ENCODE measurements at regions not wholly inside any gene's neighbourhood (a gene's known extent, or its start where the extent isn't known, plus 50 kb on each side); places are given as distances from the start of the nearest gene placed in this dataset.

GRCh38 chr5:89973516-89973915 lies 436.0 kb downstream of the CETN3 start:
- Mint-ChIP-seq H3K4me3 (no peak overlapping the region), H3K27ac (no peak overlapping the region), H3K9me3 (no peaks in the 10 kb centered on the region), H3K4me1 (ENCODE audit: low read depth) (no peaks in the 10 kb centered on the region), H3K36me3 (no peaks in the 10 kb centered on the region), H3K27me3 (no peaks in the 10 kb centered on the region)
- no peak for DNase-seq
- ChIA-PET CTCF (no interaction called here), POLR2A (no interaction called here)
- intact Hi-C loops (cut with micrococcal nuclease): no loop called here

- H3K4me1 Mint-ChIP-seq (ENCODE audit: low read depth): no peaks in the 10 kb centered on the region
- no peaks in the 10 kb centered on the region for H3K27me3 Mint-ChIP-seq
- H3K9me3 Mint-ChIP-seq: no peaks in the 10 kb centered on the region
- POLR2A ChIA-PET: no interaction called here
- no peak overlapping the region for H3K27ac Mint-ChIP-seq
- intact Hi-C loops (cut with micrococcal nuclease): no loop called here
- no peaks in the 10 kb centered on the region for H3K36me3 Mint-ChIP-seq
- H3K4me3 Mint-ChIP-seq: no peak overlapping the region
- CTCF ChIA-PET: no interaction called here
- no peak for DNase-seq
Measured at GRCh38 chr5:89972901-89973300, 436.7 kb downstream of the CETN3 start.

DNA sequence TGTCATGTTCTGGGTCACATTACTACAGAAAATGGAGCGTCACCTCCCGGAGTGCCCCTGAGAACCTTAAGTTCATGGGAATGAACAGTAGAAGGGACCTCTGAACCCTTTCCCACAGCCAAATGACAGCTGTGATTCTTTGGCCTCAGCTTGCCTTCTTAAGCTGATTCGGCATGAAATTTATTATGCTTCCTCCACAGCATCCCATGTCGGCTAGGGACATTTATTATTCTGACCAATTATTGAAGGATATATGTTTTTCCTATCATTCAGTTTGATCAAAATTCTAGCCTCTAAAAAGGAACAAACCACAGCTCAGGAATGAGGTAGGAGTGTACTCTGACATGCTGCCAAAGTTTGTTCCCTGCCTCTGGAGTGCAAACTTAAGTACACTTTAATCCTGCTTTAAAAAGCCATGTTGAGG lies 440.6 kb downstream of the CETN3 start:
- no peaks in the 10 kb centered on the region for H3K36me3 Mint-ChIP-seq
- no peak overlapping the region for H3K4me3 Mint-ChIP-seq
- ChIA-PET POLR2A (no interaction called here), CTCF (no interaction called here)
- H3K9me3 Mint-ChIP-seq: no peaks in the 10 kb centered on the region
- no peak for DNase-seq
- no peaks in the 10 kb centered on the region for H3K4me1 Mint-ChIP-seq (ENCODE audit: low read depth)
- no peak overlapping the region for H3K27ac Mint-ChIP-seq
- no peaks in the 10 kb centered on the region for H3K27me3 Mint-ChIP-seq
- intact Hi-C loops (cut with micrococcal nuclease): no loop called here

GRCh38 chr5:89967771-89968444 lies 441.6 kb downstream of the CETN3 start:
- Mint-ChIP-seq H3K9me3 (no peaks in the 10 kb centered on the region), H3K27ac (no peak overlapping the region), H3K36me3 (no peaks in the 10 kb centered on the region), H3K4me1 (ENCODE audit: low read depth) (no peaks in the 10 kb centered on the region), H3K4me3 (no peak overlapping the region), H3K27me3 (no peaks in the 10 kb centered on the region)
- ChIA-PET POLR2A (no interaction called here), CTCF (no interaction called here)
- DNase-seq: no peak
- intact Hi-C loops (cut with micrococcal nuclease): no loop called here

- H3K27me3 Mint-ChIP-seq: no peaks in the 10 kb centered on the region
- H3K4me1 Mint-ChIP-seq (ENCODE audit: low read depth): no peaks in the 10 kb centered on the region
- H3K36me3 Mint-ChIP-seq: no peaks in the 10 kb centered on the region
- H3K9me3 Mint-ChIP-seq: no peaks in the 10 kb centered on the region
- CTCF ChIA-PET: no interaction called here
- H3K4me3 Mint-ChIP-seq: no peak overlapping the region
- POLR2A ChIA-PET: no interaction called here
- no peak overlapping the region for H3K27ac Mint-ChIP-seq
- intact Hi-C loops (cut with micrococcal nuclease): no loop called here
- DNase-seq: no peak
Measured at GRCh38 chr5:89956838-89957237, 452.7 kb downstream of the CETN3 start.

GRCh38 chr5:89954916-89955315 lies 454.6 kb downstream of the CETN3 start:
- Mint-ChIP-seq H3K27me3 (no peaks in the 10 kb centered on the region), H3K4me1 (ENCODE audit: low read depth) (no peaks in the 10 kb centered on the region), H3K4me3 (no peak overlapping the region), H3K36me3 (no peaks in the 10 kb centered on the region), H3K27ac (no peak overlapping the region), H3K9me3 (no peaks in the 10 kb centered on the region)
- no peak for DNase-seq
- ChIA-PET POLR2A (no interaction called here), CTCF (no interaction called here)
- intact Hi-C loops (cut with micrococcal nuclease): no loop called here

GRCh38 chr5:89951876-89952275 lies 457.7 kb downstream of the CETN3 start:
- Mint-ChIP-seq H3K27ac (no peak overlapping the region), H3K4me1 (ENCODE audit: low read depth) (no peaks in the 10 kb centered on the region), H3K36me3 (no peaks in the 10 kb centered on the region), H3K4me3 (no peak overlapping the region), H3K27me3 (no peaks in the 10 kb centered on the region), H3K9me3 (peaks cover 2% of the 10 kb centered on the region)
- intact Hi-C loops (cut with micrococcal nuclease): no loop called here
- ChIA-PET POLR2A (no interaction called here), CTCF (no interaction called here)
- DNase-seq: no peak

GRCh38 chr5:89950234-89950633 lies 459.3 kb downstream of the CETN3 start:
- Mint-ChIP-seq H3K27ac (no peak overlapping the region), H3K27me3 (no peaks in the 10 kb centered on the region), H3K36me3 (no peaks in the 10 kb centered on the region), H3K9me3 (peaks cover 2% of the 10 kb centered on the region), H3K4me1 (ENCODE audit: low read depth) (no peaks in the 10 kb centered on the region), H3K4me3 (no peak overlapping the region)
- ChIA-PET POLR2A (no interaction called here), CTCF (no interaction called here)
- intact Hi-C loops (cut with micrococcal nuclease): no loop called here
- no peak for DNase-seq

DNA sequence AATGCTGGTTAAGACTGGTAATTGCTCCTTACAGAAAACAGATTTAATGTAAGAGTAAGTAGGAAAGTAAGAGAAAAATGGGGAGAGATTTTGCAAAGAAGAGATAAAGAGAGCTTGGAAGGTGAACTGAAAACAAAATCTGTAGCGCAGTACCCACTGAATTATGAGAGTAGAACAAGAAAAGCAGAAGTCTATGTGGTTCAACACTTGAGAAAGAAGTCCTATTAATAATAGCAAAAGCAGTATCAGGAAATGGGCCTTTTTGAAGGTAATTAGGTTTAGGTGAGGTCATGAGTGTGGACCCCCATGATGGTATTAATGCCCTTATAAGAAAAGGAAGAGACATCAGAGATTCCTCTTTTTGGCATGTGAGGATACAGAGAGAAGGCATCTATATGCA lies 460.6 kb downstream of the CETN3 start:
- intact Hi-C loops (cut with micrococcal nuclease): no loop called here

DNA sequence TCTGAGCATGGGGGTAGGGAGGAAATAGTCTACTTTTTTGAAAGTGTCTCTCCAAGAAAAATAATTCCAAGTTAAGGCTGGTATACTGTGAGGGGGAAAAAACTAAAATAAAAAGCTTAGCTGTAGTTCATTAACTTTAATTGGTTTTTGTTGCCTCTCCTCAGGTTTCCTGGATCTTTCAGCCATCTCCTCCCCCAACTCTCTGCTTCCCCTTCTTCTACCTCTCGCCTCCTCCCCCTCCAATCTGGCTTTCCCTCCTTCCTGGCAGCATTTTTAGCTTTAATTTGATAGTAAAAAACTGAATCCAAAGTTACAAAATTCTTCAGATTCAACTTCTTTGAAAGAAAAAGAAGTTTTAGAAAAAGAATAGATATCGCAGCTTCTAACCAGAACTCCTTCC lies 462.6 kb downstream of the CETN3 start:
- POLR2A ChIA-PET: no interaction called here
- no peak overlapping the region for H3K27ac Mint-ChIP-seq
- no peaks in the 10 kb centered on the region for H3K36me3 Mint-ChIP-seq
- no peak for DNase-seq
- no peaks in the 10 kb centered on the region for H3K4me1 Mint-ChIP-seq (ENCODE audit: low read depth)
- H3K27me3 Mint-ChIP-seq: no peaks in the 10 kb centered on the region
- peaks cover 6% of the 10 kb centered on the region for H3K9me3 Mint-ChIP-seq
- intact Hi-C loops (cut with micrococcal nuclease): no loop called here
- CTCF ChIA-PET: no interaction called here
- no peak overlapping the region for H3K4me3 Mint-ChIP-seq

More for the DNA sequence above, 460.6 kb downstream of the CETN3 start:
- Mint-ChIP-seq H3K4me1 (ENCODE audit: low read depth) (no peaks in the 10 kb centered on the region), H3K9me3 (peaks cover 2% of the 10 kb centered on the region), H3K27ac (no peak overlapping the region), H3K27me3 (no peaks in the 10 kb centered on the region), H3K36me3 (no peaks in the 10 kb centered on the region), H3K4me3 (no peak overlapping the region)
- no peak for DNase-seq
- POLR2A ChIA-PET: no interaction called here
- CTCF ChIA-PET: no interaction called here

DNA sequence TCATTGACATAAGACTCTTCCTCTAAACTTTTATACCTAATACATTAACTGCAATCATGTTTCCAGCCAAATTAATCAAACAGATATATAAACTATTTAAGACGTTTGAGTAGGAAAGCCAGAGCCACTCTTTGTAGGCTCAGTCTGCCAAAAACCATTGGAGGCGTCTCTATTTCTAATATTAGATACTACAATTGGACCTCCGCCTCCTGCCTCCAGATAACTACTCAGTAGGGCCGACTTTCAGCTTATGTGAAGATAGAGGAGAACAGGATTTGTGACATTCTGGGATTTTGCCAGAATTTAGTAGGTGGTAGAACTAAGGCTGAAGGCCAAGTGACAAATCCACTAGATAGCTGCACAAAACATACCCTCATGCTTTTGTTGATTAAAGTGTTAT lies 463.0 kb downstream of the CETN3 start:
- Mint-ChIP-seq H3K9me3 (peaks cover 6% of the 10 kb centered on the region), H3K4me1 (ENCODE audit: low read depth) (no peaks in the 10 kb centered on the region), H3K27ac (no peak overlapping the region), H3K27me3 (no peaks in the 10 kb centered on the region), H3K36me3 (no peaks in the 10 kb centered on the region), H3K4me3 (no peak overlapping the region)
- DNase-seq: no peak
- ChIA-PET CTCF (no interaction called here), POLR2A (no interaction called here)
- intact Hi-C loops (cut with micrococcal nuclease): no loop called here

DNA sequence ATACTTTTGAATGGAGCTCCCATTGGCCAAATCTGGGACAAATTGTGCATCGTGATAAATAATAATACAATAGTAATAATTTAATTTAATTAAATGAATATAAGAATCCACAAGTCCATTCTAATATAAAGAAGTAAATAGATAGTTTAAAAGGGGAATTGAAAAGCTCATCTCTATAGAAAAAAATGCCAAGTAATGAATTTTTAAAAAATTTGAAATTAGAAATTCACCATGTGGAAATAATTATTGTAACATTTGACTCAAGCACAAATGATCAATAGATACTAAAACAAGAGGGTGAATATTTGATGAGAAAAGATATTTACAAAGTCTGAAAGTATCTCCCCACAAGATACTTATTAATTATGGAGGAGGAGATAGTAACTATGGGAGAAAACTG lies 467.4 kb downstream of the CETN3 start:
- DNase-seq: no peak
- Mint-ChIP-seq H3K27ac (no peak overlapping the region), H3K36me3 (no peaks in the 10 kb centered on the region), H3K4me1 (ENCODE audit: low read depth) (no peaks in the 10 kb centered on the region), H3K4me3 (no peak overlapping the region), H3K9me3 (peaks cover 4% of the 10 kb centered on the region), H3K27me3 (no peaks in the 10 kb centered on the region)
- POLR2A ChIA-PET: no interaction called here
- CTCF ChIA-PET: no interaction called here
- intact Hi-C loops (cut with micrococcal nuclease): no loop called here

- intact Hi-C loops (cut with micrococcal nuclease): no loop called here
- no peaks in the 10 kb centered on the region for H3K9me3 Mint-ChIP-seq
- H3K36me3 Mint-ChIP-seq: no peaks in the 10 kb centered on the region
- no peak overlapping the region for H3K27ac Mint-ChIP-seq
- POLR2A ChIA-PET: no interaction called here
- CTCF ChIA-PET: no interaction called here
- H3K4me3 Mint-ChIP-seq: no peak overlapping the region
- no peaks in the 10 kb centered on the region for H3K27me3 Mint-ChIP-seq
- DNase-seq: no peak
- H3K4me1 Mint-ChIP-seq (ENCODE audit: low read depth): no peaks in the 10 kb centered on the region
Measured at GRCh38 chr5:89936576-89936975, 473.0 kb downstream of the CETN3 start.

DNA sequence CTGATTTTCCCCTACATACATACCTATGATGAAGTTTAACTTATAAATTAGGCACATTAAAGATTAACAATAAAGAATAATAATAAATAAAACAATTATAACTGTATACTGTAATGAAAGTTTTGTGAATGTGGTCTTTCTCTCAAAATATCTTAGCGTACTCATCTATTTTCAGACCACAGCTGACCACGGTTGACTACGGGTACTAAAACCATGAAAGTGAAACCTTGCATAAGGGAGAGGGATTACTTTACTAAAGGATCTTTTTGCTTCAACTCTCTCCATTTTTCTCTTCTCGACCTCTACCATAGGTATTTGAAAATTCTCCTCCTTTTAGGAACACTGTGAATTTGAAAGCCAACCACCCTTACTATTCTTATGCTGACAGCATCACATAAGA lies 475.5 kb downstream of the CETN3 start:
- intact Hi-C loops (cut with micrococcal nuclease): no loop called here
- CTCF ChIA-PET: no interaction called here
- no peaks in the 10 kb centered on the region for H3K9me3 Mint-ChIP-seq
- H3K27ac Mint-ChIP-seq: no peak overlapping the region
- DNase-seq: no peak
- H3K4me1 Mint-ChIP-seq (ENCODE audit: low read depth): no peaks in the 10 kb centered on the region
- H3K27me3 Mint-ChIP-seq: no peaks in the 10 kb centered on the region
- POLR2A ChIA-PET: no interaction called here
- H3K36me3 Mint-ChIP-seq: no peaks in the 10 kb centered on the region
- H3K4me3 Mint-ChIP-seq: no peak overlapping the region
